HEK293T (cell line): ENCODE measurements at regions not wholly inside any gene's neighbourhood (a gene's known extent, or its start where the extent isn't known, plus 50 kb on each side); places are given as distances from the start of the nearest gene placed in this dataset.

ENCODE experiments used
- FOXK2 ChIP-seq: fragments of 450-650 bp; IDR thresholded peaks from 2 replicates; pipeline ENCODE4 v1.6.1; 2016; ENCODE audit warnings: mild to moderate bottlenecking
- SUZ12 ChIP-seq: fragments of 450-650 bp; IDR thresholded peaks from 2 replicates; pipeline ENCODE4 v1.6.1; 2016; ENCODE audit warnings: mild to moderate bottlenecking
- TF ChIP-seq, protein P1 (sequence below): fragments of 450-650 bp; IDR thresholded peaks from 2 replicates; pipeline ENCODE4 v1.6.1; 2016

DNA sequence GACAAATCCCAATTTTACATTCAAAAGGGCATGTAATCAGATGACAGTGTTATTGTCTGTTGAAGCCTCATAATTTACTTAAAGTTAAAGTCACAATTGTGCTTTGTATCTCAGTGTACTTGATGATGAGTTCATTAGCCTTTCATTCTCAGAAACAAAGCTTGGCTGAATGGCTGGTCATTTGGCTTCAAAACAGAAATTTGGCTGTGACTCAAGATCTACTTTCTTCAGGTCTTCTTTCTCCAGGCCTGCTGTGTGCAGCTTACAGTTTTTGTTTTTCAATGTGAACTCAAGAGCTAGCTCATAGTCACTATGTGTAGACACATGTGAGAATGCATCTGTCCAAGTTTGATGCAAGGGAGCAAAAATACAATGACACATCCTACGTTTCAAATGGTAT is 2003.6 kb upstream of the WWC1 start:
- TF ChIP-seq, protein P1, sequence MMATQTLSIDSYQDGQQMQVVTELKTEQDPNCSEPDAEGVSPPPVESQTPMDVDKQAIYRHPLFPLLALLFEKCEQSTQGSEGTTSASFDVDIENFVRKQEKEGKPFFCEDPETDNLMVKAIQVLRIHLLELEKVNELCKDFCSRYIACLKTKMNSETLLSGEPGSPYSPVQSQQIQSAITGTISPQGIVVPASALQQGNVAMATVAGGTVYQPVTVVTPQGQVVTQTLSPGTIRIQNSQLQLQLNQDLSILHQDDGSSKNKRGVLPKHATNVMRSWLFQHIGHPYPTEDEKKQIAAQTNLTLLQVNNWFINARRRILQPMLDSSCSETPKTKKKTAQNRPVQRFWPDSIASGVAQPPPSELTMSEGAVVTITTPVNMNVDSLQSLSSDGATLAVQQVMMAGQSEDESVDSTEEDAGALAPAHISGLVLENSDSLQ, result no peak
- TF ChIP-seq FOXK2, result no peak
- TF ChIP-seq SUZ12, result no peak
